Panc1 (cell line): ENCODE measurements at regions not wholly inside any gene's neighbourhood (a gene's known extent, or its start where the extent isn't known, plus 50 kb on each side); places are given as distances from the start of the nearest gene placed in this dataset.

Experiments
- CTCF ChIP-seq: fragments of 450-650 bp; IDR thresholded peaks from 2 replicates; pipeline ENCODE4 v1.5.1; 2017; ENCODE audit warnings: mild to moderate bottlenecking
- TCF7L2 ChIP-seq: IDR thresholded peaks from 2 replicates; pipeline ENCODE4 v1.6.1; 2011; ENCODE audit warnings: mild to moderate bottlenecking, low read depth, low read length, inconsistent platforms

- no peak for TF ChIP-seq TCF7L2
- TF ChIP-seq CTCF = no peak
These were observed 1598.0 kb upstream of the AGA start for GRCh38 chr4:179040259-179040658.
